Esophagus squamous epithelium (tissue), 4 donors: ENCODE measurements at regions not wholly inside any gene's neighbourhood (a gene's known extent, or its start where the extent isn't known, plus 50 kb on each side); places are given as distances from the start of the nearest gene placed in this dataset.

Experiments used
- CTCF ChIP-seq, 6 experiments: fragments of 450-650 bp in 4 of 6; fragments of 200-600 bp in 2 of 6; sonication (generic) in 2 of 6; IDR thresholded peaks; one replicate each; pipeline ENCODE4 v1.5.1; 2016 to 2019; ENCODE audit warnings: antibody characterized with exemption in 6 of 6, mild to moderate bottlenecking in 4 of 6, moderate library complexity in 4 of 6
- POLR2A ChIP-seq, 4 donors: fragments of 450-650 bp; IDR thresholded peaks; one replicate each; pipeline ENCODE4 v1.6.1; 2017; ENCODE audit warnings: antibody characterized with exemption in 4 of 4, mild to moderate bottlenecking in 4 of 4, moderate library complexity in 3 of 4

DNA sequence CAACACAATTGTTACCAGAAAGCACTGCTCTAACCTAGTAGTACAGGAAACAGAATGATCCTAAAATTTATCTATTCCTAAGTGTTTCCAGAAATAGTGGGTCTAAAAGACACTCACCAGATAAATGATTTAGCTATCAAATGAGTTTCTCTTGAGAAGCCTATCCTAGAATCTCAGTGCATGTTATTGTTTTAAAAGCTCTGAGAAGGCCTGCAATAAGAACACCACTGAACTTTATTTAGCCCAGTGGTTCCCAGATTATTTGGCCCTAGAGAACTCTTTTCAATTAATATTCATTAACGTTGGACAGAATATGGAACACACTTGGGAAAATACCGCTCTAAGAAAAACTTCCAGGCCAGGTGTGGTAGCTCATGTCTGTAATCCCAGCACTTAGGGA, 220.1 kb upstream of the GHITM start:
- TF ChIP-seq POLR2A (IDR thresholded peaks at IDR 0.05) = no peak
- no peak for TF ChIP-seq CTCF (IDR thresholded peaks at IDR 0.05)
